Pancreas (tissue), 10 donors: ENCODE measurements at regions not wholly inside any gene's neighbourhood (a gene's known extent, or its start where the extent isn't known, plus 50 kb on each side); places are given as distances from the start of the nearest gene placed in this dataset.
A peak's percentile ranks its signal among the peaks of the same experiment; 100 is the strongest.
"Not testable (repeated sequence)": the region's sequence is repeated elsewhere in the genome, so short reads cannot be mapped to it uniquely, and the experiment has no call there.

ENCODE experiments used
- ATAC-seq, 4 donors: fragments of 200-7000 bp; cut with Tn5 transposase; one replicate each; pipeline versions ENCODE4 v1.8.0 to v1.9.1; 2020; ENCODE audit warnings: mild to moderate bottlenecking in 4 of 4, moderate library complexity in 4 of 4
- DNase-seq, 6 donors: peaks; one replicate each; pipeline ENCODE4 v3.0.0-alpha.2; 2020
- FAIRE-seq: peaks from 2 replicates; lab custom pipeline; 2012; peaks lifted over from hg19 to GRCh38; lab: Jason Lieb, UNC
- H3K27ac ChIP-seq, 4 donors: fragments of 200-600 bp; sonication (generic); 1 replicate in 3 of 4; 2 replicates in 1 of 4; pipeline versions ENCODE4 v1.5.0 to v1.8.0; 2020
- H3K27me3 ChIP-seq, 4 donors: fragments of 200-600 bp; one replicate each; pipeline ENCODE4 v1.8.0; 2021
- H3K36me3 ChIP-seq, 3 donors: fragments of 200-600 bp; sonication (generic) in 1 of 3; one replicate each; pipeline versions ENCODE4 v1.5.0 to v1.8.0; 2020 to 2021
- H3K4me1 ChIP-seq, 3 donors: fragments of 200-600 bp; one replicate each; pipeline ENCODE4 v1.8.0; 2021
- H3K4me3 ChIP-seq, 4 donors: fragments of 200-600 bp; sonication (generic) in 2 of 4; one replicate each; pipeline versions ENCODE4 v1.5.0 to v1.8.0; 2020 to 2021
- H3K9me3 ChIP-seq, 4 donors: fragments of 200-600 bp; one replicate each; pipeline ENCODE4 v1.8.0; 2021
- WGBS, 2 donors: extraction: QIAGEN DNeasy Blood & Tissue Kit; methylation state at CpG; one replicate each; pipeline ENCODE4 v1.1.7; 2013; 5-methylcytosine and 5-hydroxymethylcytosine counted together
- intact Hi-C, 3 donors: fragments of 100-400 bp; cut with DNase I; formaldehyde crosslinking; loops; one replicate each; pipeline versions ENCODE4 v1.11.1 to v1.14.2; 2022
- TF ChIP-seq, protein P1 (sequence below), 4 donors: fragments of 200-600 bp; sonication (generic) in 3 of 4; IDR thresholded peaks; one replicate each; pipeline versions ENCODE4 v1.5.0 to v1.8.0; 2021; ENCODE audit warnings: antibody characterized with exemption in 4 of 4
- donor health status: healthy with polysubstance abuse.
- donor health status: DM: no; HTN: no; CAD: no; lungs with moderate emphysema.
- donor health status: DM: no; HTN: no; CAD: no.
- donor health status: control.
- donor health status: control.
- donor health status: Bipolar disorder and iron deficiency.
- donor health status: DM: yes; HTN: yes; CAD: no.
- donor health status: DM: no; HTN: no; CAD: no.
- donor health status: DM: no; HTN: no; CAD: no.
- donor health status: DM: yes; HTN: yes; CAD: no.

DNA sequence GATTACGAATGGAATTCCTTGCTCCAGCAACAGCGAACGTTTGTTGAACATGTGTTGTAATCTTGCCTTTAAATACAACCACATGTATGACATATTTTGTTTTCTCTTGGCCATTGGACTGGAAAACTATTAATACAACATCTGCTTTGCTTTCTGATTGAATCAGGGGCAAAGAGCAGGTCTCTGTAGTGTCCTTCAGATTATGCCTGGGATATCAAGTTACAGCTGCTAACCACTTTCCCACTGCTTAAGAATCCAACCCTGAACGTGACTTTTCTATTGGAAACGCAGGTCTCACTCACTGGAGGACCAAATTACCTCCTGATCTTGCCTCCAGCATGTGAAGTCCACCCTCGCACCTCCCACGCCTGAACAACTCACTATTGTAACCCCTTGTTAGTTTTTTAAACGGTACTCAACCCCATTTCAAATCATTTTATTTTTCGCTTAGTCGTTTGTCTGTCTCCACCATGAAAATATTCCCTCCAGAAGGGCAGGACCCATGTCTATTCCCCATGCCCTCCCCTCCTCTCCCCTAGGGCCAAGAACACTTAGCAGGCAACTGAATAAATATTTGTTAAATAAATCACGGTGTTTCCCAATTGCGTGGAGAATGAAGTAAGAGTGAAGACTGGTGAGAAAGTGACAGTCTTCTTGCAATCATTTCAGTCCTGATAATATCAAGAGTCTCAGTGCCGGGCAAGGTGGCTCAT, 57.4 kb upstream of the MRTFB start:
- intact Hi-C loops: no loop called here
- Histone ChIP-seq H3K4me3 (no peak overlapping the region), H3K4me1 (peaks cover 13 to 29% (median 27%) of the 10 kb centered on the region in 3 donors), H3K27me3 (no peaks in the 10 kb centered on the region), H3K9me3 (no peaks in the 10 kb centered on the region), H3K36me3 (no peaks in the 10 kb centered on the region), H3K27ac (peak overlapping the region; percentile 53 to 75 (median 62))
- DNase-seq (peak in 3 of 6 donors; percentile 34 to 36 (median 34)), ATAC-seq (peak; percentile 60 to 77 (median 73)), FAIRE-seq (no peak)
- TF ChIP-seq, protein P1, sequence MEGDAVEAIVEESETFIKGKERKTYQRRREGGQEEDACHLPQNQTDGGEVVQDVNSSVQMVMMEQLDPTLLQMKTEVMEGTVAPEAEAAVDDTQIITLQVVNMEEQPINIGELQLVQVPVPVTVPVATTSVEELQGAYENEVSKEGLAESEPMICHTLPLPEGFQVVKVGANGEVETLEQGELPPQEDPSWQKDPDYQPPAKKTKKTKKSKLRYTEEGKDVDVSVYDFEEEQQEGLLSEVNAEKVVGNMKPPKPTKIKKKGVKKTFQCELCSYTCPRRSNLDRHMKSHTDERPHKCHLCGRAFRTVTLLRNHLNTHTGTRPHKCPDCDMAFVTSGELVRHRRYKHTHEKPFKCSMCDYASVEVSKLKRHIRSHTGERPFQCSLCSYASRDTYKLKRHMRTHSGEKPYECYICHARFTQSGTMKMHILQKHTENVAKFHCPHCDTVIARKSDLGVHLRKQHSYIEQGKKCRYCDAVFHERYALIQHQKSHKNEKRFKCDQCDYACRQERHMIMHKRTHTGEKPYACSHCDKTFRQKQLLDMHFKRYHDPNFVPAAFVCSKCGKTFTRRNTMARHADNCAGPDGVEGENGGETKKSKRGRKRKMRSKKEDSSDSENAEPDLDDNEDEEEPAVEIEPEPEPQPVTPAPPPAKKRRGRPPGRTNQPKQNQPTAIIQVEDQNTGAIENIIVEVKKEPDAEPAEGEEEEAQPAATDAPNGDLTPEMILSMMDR (IDR thresholded peaks at IDR 0.05): no peak
- WGBS, 2 donors: 15 to 18% methylated on average over 13 of the region's 13 CpGs

DNA sequence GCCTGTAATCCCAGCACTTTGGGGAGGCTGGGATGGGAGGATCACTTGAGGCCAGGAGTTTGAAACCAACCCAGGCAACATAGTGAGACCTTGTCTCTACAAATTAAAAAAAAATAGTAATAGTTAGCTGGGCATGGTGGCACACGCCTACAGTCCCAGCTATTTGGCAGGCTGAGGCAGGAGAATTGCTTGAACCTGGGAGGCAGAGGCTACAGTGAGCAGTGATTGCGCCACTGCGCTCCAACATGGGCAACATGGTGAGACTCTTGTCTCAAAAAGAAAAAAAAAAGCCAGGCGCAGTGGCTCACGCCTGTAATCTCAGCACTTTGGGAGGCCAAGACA, 56.9 kb upstream of the MRTFB start:
- DNase-seq (no peak), ATAC-seq (no peak), FAIRE-seq (no peak)
- H3K27ac ChIP-seq: peak overlapping the region; percentile 53 to 75 (median 62)
- TF ChIP-seq, protein P1 (IDR thresholded peaks at IDR 0.05): no peak
- 58 to 79% methylated on average over 5 of the region's 5 CpGs for WGBS, 2 donors
- H3K4me1 ChIP-seq: peaks cover 13 to 29% (median 27%) of the 10 kb centered on the region in 3 donors
- intact Hi-C loops: no loop called here
- H3K9me3 ChIP-seq: no peaks in the 10 kb centered on the region
- H3K36me3 ChIP-seq: no peaks in the 10 kb centered on the region
- H3K27me3 ChIP-seq: no peaks in the 10 kb centered on the region
- H3K4me3 ChIP-seq: no peak overlapping the region

DNA sequence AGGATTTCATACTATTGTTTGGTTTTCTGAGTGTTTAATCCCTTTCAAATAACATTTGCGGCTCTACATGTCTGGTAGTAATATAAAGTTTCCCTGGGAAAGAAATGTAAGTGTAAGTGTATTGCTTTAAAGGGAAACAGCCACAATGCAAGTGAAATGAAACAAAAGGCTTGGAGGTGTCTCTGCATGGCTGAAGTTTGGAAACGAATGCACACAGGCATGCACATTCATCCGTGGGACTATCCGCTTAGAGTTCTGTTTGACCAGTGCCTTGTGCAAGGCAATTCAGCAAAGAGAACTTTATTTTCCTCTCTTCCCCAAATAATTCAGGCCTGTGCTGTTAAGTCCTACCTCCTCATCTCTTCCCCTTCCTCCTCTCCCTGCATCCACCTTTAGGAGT, 56.1 kb upstream of the MRTFB start:
- FAIRE-seq (no peak), DNase-seq (no peak), ATAC-seq (peak in 3 of 4 donors; percentile 2 to 5 (median 2))
- Histone ChIP-seq H3K27me3 (no peaks in the 10 kb centered on the region), H3K4me3 (peak overlapping the region in 2 of 4 donors; percentile 12 to 14), H3K4me1 (peaks cover 13 to 29% (median 27%) of the 10 kb centered on the region in 3 donors), H3K9me3 (no peaks in the 10 kb centered on the region), H3K27ac (peak overlapping the region; percentile 16 to 75 (median 45)), H3K36me3 (no peaks in the 10 kb centered on the region)
- intact Hi-C loops: no loop called here
- 30 to 33% methylated on average over 4 of the region's 4 CpGs for WGBS, 2 donors
- TF ChIP-seq, protein P1 (IDR thresholded peaks at IDR 0.05): no peak

DNA sequence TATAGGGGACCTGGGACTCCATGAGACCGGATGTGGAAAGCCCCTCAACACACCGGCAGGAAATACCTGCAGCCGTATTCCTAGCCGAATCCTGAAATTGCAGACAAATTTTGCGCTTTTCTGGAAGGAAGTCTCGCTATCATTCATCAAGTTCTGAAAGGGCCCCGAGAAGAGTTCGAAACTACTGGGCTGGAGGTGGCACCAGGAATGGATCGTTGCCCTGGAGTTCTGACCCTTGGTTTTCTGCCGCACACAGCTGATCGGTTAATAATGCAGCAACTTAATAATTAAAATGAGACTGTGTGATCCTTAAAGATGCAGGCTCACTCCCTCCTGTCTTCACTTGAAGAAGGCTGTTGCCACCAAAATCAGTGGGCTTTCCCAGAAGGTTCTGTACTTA, 55.7 kb upstream of the MRTFB start:
- ATAC-seq (peak in 2 of 4 donors; percentile 1 to 10), DNase-seq (no peak), FAIRE-seq (no peak)
- 35 to 48% methylated on average over 11 of the region's 11 CpGs for WGBS, 2 donors
- TF ChIP-seq, protein P1 (IDR thresholded peaks at IDR 0.05): no peak
- no peaks in the 10 kb centered on the region for H3K27me3 ChIP-seq
- intact Hi-C loops: no loop called here
- peak overlapping the region; percentile 16 to 75 (median 45) for H3K27ac ChIP-seq
- H3K36me3 ChIP-seq: no peaks in the 10 kb centered on the region
- peak overlapping the region in 2 of 4 donors; percentile 12 to 14 for H3K4me3 ChIP-seq
- H3K9me3 ChIP-seq: no peaks in the 10 kb centered on the region
- peaks cover 13 to 29% (median 27%) of the 10 kb centered on the region in 3 donors for H3K4me1 ChIP-seq

DNA sequence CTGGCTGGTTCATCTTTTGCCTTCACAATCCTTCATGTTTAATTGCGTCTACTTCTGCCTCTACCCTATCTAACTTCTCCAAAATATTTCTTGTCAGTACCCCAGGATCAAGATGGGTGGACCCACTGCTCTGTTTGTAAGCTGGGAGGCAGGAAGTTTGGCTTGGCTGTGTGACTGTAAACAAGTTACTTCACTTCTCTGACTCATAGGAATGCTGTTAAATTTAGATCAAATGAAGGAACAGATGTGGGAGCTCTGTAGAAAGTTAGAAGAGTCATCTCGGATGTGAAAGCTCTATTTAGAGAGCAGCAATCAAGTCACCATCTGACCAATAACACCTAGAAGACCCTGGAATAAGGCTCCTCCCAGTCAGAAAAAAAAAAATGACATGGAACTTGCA, 55.2 kb upstream of the MRTFB start:
- Histone ChIP-seq H3K9me3 (no peaks in the 10 kb centered on the region), H3K4me1 (peaks cover 13 to 29% (median 27%) of the 10 kb centered on the region in 3 donors), H3K36me3 (no peaks in the 10 kb centered on the region), H3K4me3 (peak overlapping the region in 2 of 4 donors; percentile 12 to 14), H3K27ac (peak overlapping the region in 3 of 4 donors; percentile 16 to 75 (median 59)), H3K27me3 (no peaks in the 10 kb centered on the region)
- DNase-seq (peak in 1 of 6 donors; percentile 29), FAIRE-seq (no peak), ATAC-seq (peak; percentile 19 to 50 (median 46))
- intact Hi-C loops: no loop called here
- WGBS, 2 donors: 35 to 46% methylated on average over 2 of the region's 2 CpGs
- TF ChIP-seq, protein P1 (IDR thresholded peaks at IDR 0.05): no peak

DNA sequence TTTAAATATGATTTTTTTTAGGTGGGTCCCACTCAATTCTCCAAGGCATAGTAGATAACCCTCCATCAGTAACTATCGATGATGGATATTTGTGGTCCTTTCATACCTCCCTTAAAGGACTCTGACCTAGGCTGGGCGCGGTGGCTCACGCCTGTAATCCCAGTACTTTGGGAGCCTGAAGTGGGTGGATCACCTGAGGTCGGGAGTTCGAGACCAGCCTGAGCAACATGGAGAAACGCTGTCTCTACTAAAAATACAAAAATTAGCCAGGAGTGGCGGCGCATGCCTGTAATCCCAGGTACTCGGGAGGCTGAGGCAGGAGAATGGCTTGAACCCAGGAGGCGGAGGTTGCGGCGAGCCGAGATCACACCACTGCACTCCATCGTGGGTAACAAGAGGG, 54.8 kb upstream of the MRTFB start:
- DNase-seq: not testable (repeated sequence)

More for the DNA sequence above, 54.8 kb upstream of the MRTFB start:
- H3K36me3 ChIP-seq, H3K27me3 ChIP-seq, H3K9me3 ChIP-seq, H3K4me3 ChIP-seq, H3K27ac ChIP-seq, intact Hi-C loops, ATAC-seq, FAIRE-seq: not testable (repeated sequence)
- 91% methylated on average over 15 of the region's 15 CpGs for WGBS, 2 donors
- peaks cover 13 to 29% (median 27%) of the 10 kb centered on the region in 3 donors for H3K4me1 ChIP-seq
